Neural cell (in vitro differentiated cells): ENCODE measurements at regions not wholly inside any gene's neighbourhood (a gene's known extent, or its start where the extent isn't known, plus 50 kb on each side); places are given as distances from the start of the nearest gene placed in this dataset.

Source experiments
- CTCF ChIP-seq: fragments of 450-650 bp; IDR thresholded peaks from 2 replicates; pipeline ENCODE4 v1.5.1; 2014; ENCODE audit warnings: antibody characterized with exemption, mild to moderate bottlenecking, moderate library complexity; ENCODE audit not compliant: poor library complexity, severe bottlenecking
- EP300 ChIP-seq: fragments of 450-650 bp; conservative IDR thresholded peaks from 2 replicates; pipeline ENCODE4 v1.6.1; 2014; ENCODE audit warnings: antibody characterized with exemption, mild to moderate bottlenecking, moderate library complexity; ENCODE audit not compliant: poor library complexity, severe bottlenecking
- POLR2AphosphoS5 ChIP-seq: IDR thresholded peaks from 2 replicates; pipeline ENCODE4 v1.6.1; 2012
- RAD21 ChIP-seq: fragments of 450-650 bp; conservative IDR thresholded peaks from 2 replicates; pipeline ENCODE4 v1.6.1; 2014; ENCODE audit warnings: antibody characterized with exemption, mild to moderate bottlenecking, moderate library complexity
- TAF1 ChIP-seq: IDR thresholded peaks from 2 replicates; pipeline ENCODE4 v1.6.1; 2012; ENCODE audit warnings: low read depth
- TF ChIP-seq, protein P1 (sequence below): IDR thresholded peaks from 2 replicates; pipeline ENCODE4 v1.6.1; 2012; ENCODE audit warnings: borderline replicate concordance

DNA sequence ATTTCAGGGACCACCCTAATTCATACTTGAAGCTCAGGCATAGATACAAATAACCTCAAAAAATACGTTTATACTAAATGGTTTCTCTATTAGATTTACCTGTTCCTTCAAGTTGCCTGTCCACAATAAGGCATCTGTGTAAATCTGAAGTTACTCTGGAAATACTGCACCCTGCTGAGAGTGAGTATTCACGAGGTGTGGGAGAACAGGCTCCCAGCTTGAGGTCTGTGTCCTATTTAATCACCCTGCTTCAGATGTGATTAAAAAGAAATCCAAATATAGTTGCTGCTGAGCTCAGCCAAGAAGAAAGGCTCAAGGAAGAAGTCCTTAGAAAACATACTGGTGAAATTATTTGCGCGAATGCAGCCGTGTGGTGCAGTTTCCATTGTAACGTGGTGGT, 136.8 kb downstream of the KLF6 start:
- TF ChIP-seq CTCF: no peak
- TF ChIP-seq EP300: no peak
- TF ChIP-seq RAD21: no peak
- TF ChIP-seq POLR2AphosphoS5: no peak
- TF ChIP-seq TAF1: no peak
- TF ChIP-seq, protein P1, sequence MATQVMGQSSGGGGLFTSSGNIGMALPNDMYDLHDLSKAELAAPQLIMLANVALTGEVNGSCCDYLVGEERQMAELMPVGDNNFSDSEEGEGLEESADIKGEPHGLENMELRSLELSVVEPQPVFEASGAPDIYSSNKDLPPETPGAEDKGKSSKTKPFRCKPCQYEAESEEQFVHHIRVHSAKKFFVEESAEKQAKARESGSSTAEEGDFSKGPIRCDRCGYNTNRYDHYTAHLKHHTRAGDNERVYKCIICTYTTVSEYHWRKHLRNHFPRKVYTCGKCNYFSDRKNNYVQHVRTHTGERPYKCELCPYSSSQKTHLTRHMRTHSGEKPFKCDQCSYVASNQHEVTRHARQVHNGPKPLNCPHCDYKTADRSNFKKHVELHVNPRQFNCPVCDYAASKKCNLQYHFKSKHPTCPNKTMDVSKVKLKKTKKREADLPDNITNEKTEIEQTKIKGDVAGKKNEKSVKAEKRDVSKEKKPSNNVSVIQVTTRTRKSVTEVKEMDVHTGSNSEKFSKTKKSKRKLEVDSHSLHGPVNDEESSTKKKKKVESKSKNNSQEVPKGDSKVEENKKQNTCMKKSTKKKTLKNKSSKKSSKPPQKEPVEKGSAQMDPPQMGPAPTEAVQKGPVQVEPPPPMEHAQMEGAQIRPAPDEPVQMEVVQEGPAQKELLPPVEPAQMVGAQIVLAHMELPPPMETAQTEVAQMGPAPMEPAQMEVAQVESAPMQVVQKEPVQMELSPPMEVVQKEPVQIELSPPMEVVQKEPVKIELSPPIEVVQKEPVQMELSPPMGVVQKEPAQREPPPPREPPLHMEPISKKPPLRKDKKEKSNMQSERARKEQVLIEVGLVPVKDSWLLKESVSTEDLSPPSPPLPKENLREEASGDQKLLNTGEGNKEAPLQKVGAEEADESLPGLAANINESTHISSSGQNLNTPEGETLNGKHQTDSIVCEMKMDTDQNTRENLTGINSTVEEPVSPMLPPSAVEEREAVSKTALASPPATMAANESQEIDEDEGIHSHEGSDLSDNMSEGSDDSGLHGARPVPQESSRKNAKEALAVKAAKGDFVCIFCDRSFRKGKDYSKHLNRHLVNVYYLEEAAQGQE: no peak
